ENCODE measurements at regions not wholly inside any gene's neighbourhood (a gene's known extent, or its start where the extent isn't known, plus 50 kb on each side); places are given as distances from the start of the nearest gene placed in this dataset.

DNA sequence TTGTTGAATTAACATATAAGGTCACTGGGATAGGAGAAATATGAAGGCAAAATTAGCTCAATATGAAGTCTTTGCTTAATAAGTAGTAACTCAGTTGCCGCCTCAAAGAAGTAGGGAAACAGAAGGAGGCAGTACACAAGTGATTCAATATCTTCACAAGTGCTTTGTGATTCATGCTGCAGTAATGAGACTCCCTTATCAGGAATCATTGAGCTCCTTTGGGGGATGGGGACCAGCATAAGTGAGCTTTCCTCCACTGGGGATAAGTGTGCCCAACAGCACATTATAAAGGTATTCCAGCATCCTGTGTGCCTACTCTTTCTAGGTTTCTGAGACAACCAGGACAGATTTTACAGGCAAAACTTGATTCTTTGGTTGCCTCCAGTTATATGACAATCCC, 323.4 kb upstream of the UBE2E3 start:
- peak overlapping the region in 1 of 2 experiments; percentile 19; a peak in 1 of 4 replicates for H3K27ac ChIP-seq (ENCODE audit: low read depth in 2 of 2, low read length in 1 of 2)
- H3K4me3 ChIP-seq (ENCODE audit: low read depth in 2 of 2, low read length in 1 of 2): no peak overlapping the region
- no peak overlapping the region for H3K4me2 ChIP-seq
- H3F3A ChIP-seq (replicated peaks; ENCODE audit: insufficient read depth): peaks cover 4% of the 10 kb centered on the region
- H3K4me1 ChIP-seq (ENCODE audit: control insufficient read depth in 1 of 2, insufficient read depth in 2 of 2, low read depth in 1 of 2, low read length in 1 of 2): no peaks in the 10 kb centered on the region; a peak in 1 of 4 replicates
- ChIA-PET CTCF (no interaction called here), POLR2A (no interaction called here)
- no peaks in the 10 kb centered on the region for H3K27me3 ChIP-seq (ENCODE audit: insufficient read depth)
- no peaks in the 10 kb centered on the region for H3K9me2 ChIP-seq
- DNase-seq: no peak
- H3K36me3 ChIP-seq (replicated peaks in 1 of 2; ENCODE audit: control insufficient read depth in 1 of 2, insufficient read depth in 2 of 2, low read length in 1 of 2): no peaks in the 10 kb centered on the region
- H4K20me1 ChIP-seq (ENCODE audit: insufficient read depth): no peaks in the 10 kb centered on the region
- TF ChIP-seq RAD21 (IDR thresholded peaks at IDR 0.05; ENCODE audit: low read length): no peak
- no peak for TF ChIP-seq ELF1 (IDR thresholded peaks at IDR 0.05)
- peak in 1 of 2 experiments; percentile 34; a peak in 1 of 4 replicates for TF ChIP-seq EP300 (IDR thresholded peaks at IDR 0.05; ENCODE audit: borderline replicate concordance in 1 of 2, low read depth in 1 of 2, low read length in 1 of 2)
- TF ChIP-seq SIN3A (IDR thresholded peaks at IDR 0.05; ENCODE audit: borderline replicate concordance, low read depth, low read length): no peak
- no peak for TF ChIP-seq TAF1 (IDR thresholded peaks at IDR 0.05; ENCODE audit: borderline replicate concordance, low read depth, low read length)
- TF ChIP-seq, protein P1, sequence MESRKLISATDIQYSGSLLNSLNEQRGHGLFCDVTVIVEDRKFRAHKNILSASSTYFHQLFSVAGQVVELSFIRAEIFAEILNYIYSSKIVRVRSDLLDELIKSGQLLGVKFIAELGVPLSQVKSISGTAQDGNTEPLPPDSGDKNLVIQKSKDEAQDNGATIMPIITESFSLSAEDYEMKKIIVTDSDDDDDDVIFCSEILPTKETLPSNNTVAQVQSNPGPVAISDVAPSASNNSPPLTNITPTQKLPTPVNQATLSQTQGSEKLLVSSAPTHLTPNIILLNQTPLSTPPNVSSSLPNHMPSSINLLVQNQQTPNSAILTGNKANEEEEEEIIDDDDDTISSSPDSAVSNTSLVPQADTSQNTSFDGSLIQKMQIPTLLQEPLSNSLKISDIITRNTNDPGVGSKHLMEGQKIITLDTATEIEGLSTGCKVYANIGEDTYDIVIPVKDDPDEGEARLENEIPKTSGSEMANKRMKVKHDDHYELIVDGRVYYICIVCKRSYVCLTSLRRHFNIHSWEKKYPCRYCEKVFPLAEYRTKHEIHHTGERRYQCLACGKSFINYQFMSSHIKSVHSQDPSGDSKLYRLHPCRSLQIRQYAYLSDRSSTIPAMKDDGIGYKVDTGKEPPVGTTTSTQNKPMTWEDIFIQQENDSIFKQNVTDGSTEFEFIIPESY (IDR thresholded peaks at IDR 0.05; ENCODE audit: borderline replicate concordance, low read depth): no peak
- no peak for TF ChIP-seq RXRA (IDR thresholded peaks at IDR 0.05; ENCODE audit: borderline replicate concordance, low read depth)
- no peak for TF ChIP-seq RCOR1 (IDR thresholded peaks at IDR 0.05; ENCODE audit: low read length)
- TF ChIP-seq, protein P2, sequence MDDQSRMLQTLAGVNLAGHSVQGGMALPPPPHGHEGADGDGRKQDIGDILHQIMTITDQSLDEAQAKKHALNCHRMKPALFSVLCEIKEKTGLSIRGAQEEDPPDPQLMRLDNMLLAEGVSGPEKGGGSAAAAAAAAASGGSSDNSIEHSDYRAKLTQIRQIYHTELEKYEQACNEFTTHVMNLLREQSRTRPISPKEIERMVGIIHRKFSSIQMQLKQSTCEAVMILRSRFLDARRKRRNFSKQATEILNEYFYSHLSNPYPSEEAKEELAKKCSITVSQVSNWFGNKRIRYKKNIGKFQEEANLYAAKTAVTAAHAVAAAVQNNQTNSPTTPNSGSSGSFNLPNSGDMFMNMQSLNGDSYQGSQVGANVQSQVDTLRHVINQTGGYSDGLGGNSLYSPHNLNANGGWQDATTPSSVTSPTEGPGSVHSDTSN (IDR thresholded peaks at IDR 0.05): no peak; the same call in 1 of the 2 replicates
- TF ChIP-seq, protein P3, sequence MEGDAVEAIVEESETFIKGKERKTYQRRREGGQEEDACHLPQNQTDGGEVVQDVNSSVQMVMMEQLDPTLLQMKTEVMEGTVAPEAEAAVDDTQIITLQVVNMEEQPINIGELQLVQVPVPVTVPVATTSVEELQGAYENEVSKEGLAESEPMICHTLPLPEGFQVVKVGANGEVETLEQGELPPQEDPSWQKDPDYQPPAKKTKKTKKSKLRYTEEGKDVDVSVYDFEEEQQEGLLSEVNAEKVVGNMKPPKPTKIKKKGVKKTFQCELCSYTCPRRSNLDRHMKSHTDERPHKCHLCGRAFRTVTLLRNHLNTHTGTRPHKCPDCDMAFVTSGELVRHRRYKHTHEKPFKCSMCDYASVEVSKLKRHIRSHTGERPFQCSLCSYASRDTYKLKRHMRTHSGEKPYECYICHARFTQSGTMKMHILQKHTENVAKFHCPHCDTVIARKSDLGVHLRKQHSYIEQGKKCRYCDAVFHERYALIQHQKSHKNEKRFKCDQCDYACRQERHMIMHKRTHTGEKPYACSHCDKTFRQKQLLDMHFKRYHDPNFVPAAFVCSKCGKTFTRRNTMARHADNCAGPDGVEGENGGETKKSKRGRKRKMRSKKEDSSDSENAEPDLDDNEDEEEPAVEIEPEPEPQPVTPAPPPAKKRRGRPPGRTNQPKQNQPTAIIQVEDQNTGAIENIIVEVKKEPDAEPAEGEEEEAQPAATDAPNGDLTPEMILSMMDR (IDR thresholded peaks at IDR 0.05): no peak
- TF ChIP-seq RFX5 (IDR thresholded peaks at IDR 0.05; ENCODE audit: low read length): no peak
- no peak for TF ChIP-seq FOXJ3 (CRISPR knock-in tag; IDR thresholded peaks at IDR 0.05)
- TF ChIP-seq MXI1 (IDR thresholded peaks at IDR 0.05; ENCODE audit: low read depth, low read length): no peak
- TF ChIP-seq FOSL2 (IDR thresholded peaks at IDR 0.05; ENCODE audit: borderline replicate concordance, low read depth): peak; percentile 45; the same call in 1 of the 2 replicates
- TF ChIP-seq SMC3 (IDR thresholded peaks at IDR 0.05; ENCODE audit: low read depth, low read length): no peak
- TF ChIP-seq FOXM1 (IDR thresholded peaks at IDR 0.05; ENCODE audit: low read depth): no peak
- TF ChIP-seq GATA2 (CRISPR knock-in tag; IDR thresholded peaks at IDR 0.05): no peak
- TF ChIP-seq TCF12 (IDR thresholded peaks at IDR 0.05): peak; percentile 55
- TF ChIP-seq, protein P4, sequence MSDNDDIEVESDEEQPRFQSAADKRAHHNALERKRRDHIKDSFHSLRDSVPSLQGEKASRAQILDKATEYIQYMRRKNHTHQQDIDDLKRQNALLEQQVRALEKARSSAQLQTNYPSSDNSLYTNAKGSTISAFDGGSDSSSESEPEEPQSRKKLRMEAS (IDR thresholded peaks at IDR 0.05; ENCODE audit: low read depth): no peak
- TF ChIP-seq JUND (IDR thresholded peaks at IDR 0.05): peak; percentile 65
- no peak for TF ChIP-seq GABPA (IDR thresholded peaks at IDR 0.05; ENCODE audit: low read depth)
- 0 out of 2 replicates have a peak, but pooled peaks have one; percentile 43 for TF ChIP-seq TEAD4 (IDR thresholded peaks at IDR 0.05; ENCODE audit: borderline replicate concordance, insufficient read depth)
- TF ChIP-seq, protein P5, sequence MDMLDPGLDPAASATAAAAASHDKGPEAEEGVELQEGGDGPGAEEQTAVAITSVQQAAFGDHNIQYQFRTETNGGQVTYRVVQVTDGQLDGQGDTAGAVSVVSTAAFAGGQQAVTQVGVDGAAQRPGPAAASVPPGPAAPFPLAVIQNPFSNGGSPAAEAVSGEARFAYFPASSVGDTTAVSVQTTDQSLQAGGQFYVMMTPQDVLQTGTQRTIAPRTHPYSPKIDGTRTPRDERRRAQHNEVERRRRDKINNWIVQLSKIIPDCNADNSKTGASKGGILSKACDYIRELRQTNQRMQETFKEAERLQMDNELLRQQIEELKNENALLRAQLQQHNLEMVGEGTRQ (IDR thresholded peaks at IDR 0.05; ENCODE audit: borderline replicate concordance, low read depth, low read length): no peak
- TF ChIP-seq YY1 (IDR thresholded peaks at IDR 0.05; ENCODE audit: low read depth): no peak
- H3K79me2 ChIP-seq (ENCODE audit: insufficient read depth): no peaks in the 10 kb centered on the region
- 67% methylated on average over 1 of the region's 1 CpG for WGBS (ENCODE audit: low lambda C conversion rate)
- no peaks in the 10 kb centered on the region for H3K9me3 ChIP-seq
- H3K9ac ChIP-seq: no peak overlapping the region
- H2AFZ ChIP-seq (ENCODE audit: low read depth): no peak overlapping the region

Data from SK-N-SH (cell line).